ENCODE measurements at regions not wholly inside any gene's neighbourhood (a gene's known extent, or its start where the extent isn't known, plus 50 kb on each side); places are given as distances from the start of the nearest gene placed in this dataset.
A peak's percentile ranks its signal among the peaks of the same experiment; 100 is the strongest.

DNA sequence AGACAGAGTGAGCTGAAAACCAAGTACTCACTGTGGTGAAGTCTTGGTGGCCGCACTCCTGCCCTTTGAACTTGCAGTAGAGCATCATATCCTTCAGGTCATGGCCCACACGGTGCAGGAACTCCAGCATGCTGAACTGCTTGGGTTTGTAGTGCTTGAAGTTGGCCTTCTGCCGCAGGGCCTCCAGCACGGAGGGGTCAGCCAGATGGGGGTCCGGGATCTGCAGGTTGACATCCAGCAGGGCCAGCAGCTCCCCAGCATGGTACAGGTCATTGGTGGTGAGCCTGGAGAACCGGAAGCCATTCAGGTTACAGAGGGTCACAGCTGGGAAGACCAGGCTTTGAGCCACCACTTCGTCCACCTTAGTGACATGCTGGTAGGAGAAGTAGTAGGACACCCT lies 99.1 kb upstream of the CCL2 start:
- Histone ChIP-seq H3K36me3 (no peaks in the 10 kb centered on the region), H3K9me3 (no peaks in the 10 kb centered on the region), H3K27ac (no peak overlapping the region), H3K4me3 (no peak overlapping the region), H3K27me3 (peaks cover 25 to 60% (median 45%) of the 10 kb centered on the region in 9 donors), H3K4me1 (peaks cover 0 to 10% (median 0%) of the 10 kb centered on the region in 12 donors)
- ATAC-seq (no peak), DNase-seq (no peak)
- 79 to 88% (median 84%) methylated on average over 2 to 7 of the region's 7 CpGs for WGBS, 4 donors
- TF ChIP-seq, protein P1, sequence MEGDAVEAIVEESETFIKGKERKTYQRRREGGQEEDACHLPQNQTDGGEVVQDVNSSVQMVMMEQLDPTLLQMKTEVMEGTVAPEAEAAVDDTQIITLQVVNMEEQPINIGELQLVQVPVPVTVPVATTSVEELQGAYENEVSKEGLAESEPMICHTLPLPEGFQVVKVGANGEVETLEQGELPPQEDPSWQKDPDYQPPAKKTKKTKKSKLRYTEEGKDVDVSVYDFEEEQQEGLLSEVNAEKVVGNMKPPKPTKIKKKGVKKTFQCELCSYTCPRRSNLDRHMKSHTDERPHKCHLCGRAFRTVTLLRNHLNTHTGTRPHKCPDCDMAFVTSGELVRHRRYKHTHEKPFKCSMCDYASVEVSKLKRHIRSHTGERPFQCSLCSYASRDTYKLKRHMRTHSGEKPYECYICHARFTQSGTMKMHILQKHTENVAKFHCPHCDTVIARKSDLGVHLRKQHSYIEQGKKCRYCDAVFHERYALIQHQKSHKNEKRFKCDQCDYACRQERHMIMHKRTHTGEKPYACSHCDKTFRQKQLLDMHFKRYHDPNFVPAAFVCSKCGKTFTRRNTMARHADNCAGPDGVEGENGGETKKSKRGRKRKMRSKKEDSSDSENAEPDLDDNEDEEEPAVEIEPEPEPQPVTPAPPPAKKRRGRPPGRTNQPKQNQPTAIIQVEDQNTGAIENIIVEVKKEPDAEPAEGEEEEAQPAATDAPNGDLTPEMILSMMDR (IDR thresholded peaks at IDR 0.05), result no peak
- no peak for TF ChIP-seq POLR2A (IDR thresholded peaks at IDR 0.05)
- intact Hi-C loops (cut with DNase I), result loop anchor here in 1 of 10 donors (10.0 kb wide), 1 partner anchor 61 kb away; no protein-coding TSS in a partner anchor

DNA sequence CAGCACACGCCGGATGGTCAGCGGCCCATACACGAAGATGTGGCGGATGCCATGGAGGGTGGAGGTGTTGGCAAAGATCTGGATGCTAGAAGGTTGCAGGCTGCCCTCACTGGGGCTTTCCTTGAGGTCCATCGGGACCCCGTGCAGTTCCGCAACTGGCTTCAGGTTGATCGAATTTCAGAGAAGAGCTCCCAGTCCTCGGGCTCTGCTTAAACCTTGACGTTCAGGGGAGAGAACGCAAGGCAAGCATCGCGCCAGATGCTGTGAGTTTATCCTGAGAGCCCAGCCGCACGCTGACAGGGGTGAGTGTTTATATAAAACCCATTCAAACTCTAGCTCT lies 98.7 kb upstream of the CCL2 start:
- ATAC-seq (no peak), DNase-seq (no peak)
- H3K4me3 ChIP-seq, result no peak overlapping the region
- peaks cover 0 to 10% (median 0%) of the 10 kb centered on the region in 12 donors for H3K4me1 ChIP-seq
- WGBS, 4 donors, result 11 to 41% (median 39%) methylated on average over 11 to 16 of the region's 16 CpGs
- H3K27ac ChIP-seq, result no peak overlapping the region
- H3K36me3 ChIP-seq, result no peaks in the 10 kb centered on the region
- no peak for TF ChIP-seq POLR2A (IDR thresholded peaks at IDR 0.05)
- TF ChIP-seq, protein P1 (IDR thresholded peaks at IDR 0.05), result no peak
- no peaks in the 10 kb centered on the region for H3K9me3 ChIP-seq
- intact Hi-C loops (cut with DNase I), result loop anchor here in 1 of 10 donors (10.0 kb wide), 1 partner anchor 62 kb away; no protein-coding TSS in a partner anchor
- H3K27me3 ChIP-seq, result peaks cover 25 to 60% (median 45%) of the 10 kb centered on the region in 9 donors

GRCh38 chr17:34156741-34157589 lies 98.1 kb upstream of the CCL2 start:
- no peaks in the 10 kb centered on the region for H3K9me3 ChIP-seq
- H3K27ac ChIP-seq, result no peak overlapping the region
- H3K36me3 ChIP-seq, result no peaks in the 10 kb centered on the region
- H3K4me3 ChIP-seq, result peak overlapping the region in 2 of 12 donors; percentile 15 to 18
- DNase-seq, result peak in 1 of 5 donors; percentile 49
- ATAC-seq, result no peak
- H3K4me1 ChIP-seq, result peaks cover 0 to 10% (median 0%) of the 10 kb centered on the region in 12 donors
- no peak for TF ChIP-seq POLR2A (IDR thresholded peaks at IDR 0.05)
- TF ChIP-seq, protein P1 (IDR thresholded peaks at IDR 0.05), result no peak
- 1 to 2% (median 2%) methylated on average over 23 to 42 of the region's 42 CpGs for WGBS, 4 donors
- intact Hi-C loops (cut with DNase I), result loop anchor here in 1 of 10 donors (10.0 kb wide), 1 partner anchor 62 kb away; no protein-coding TSS in a partner anchor
- peaks cover 25 to 66% (median 45%) of the 10 kb centered on the region in 9 donors for H3K27me3 ChIP-seq

- Histone ChIP-seq H3K4me1 (peaks cover 0 to 7% (median 0%) of the 10 kb centered on the region in 12 donors), H3K27ac (no peak overlapping the region), H3K36me3 (no peaks in the 10 kb centered on the region), H3K27me3 (peaks cover 13 to 68% (median 19%) of the 10 kb centered on the region in 9 donors), H3K9me3 (no peaks in the 10 kb centered on the region), H3K4me3 (no peak overlapping the region)
- ATAC-seq (no peak), DNase-seq (no peak)
- intact Hi-C loops (cut with DNase I), result loop anchor here in 6 of 10 donors (5.0 to 10.0 kb wide), 5 partner anchors 57 to 384 kb away; no protein-coding TSS in a partner anchor
- TF ChIP-seq, protein P1 (IDR thresholded peaks at IDR 0.05), result no peak
- no peak for TF ChIP-seq POLR2A (IDR thresholded peaks at IDR 0.05)
- 67 to 72% (median 70%) methylated on average over 4 of the region's 4 CpGs for WGBS, 4 donors
Observed at GRCh38 chr17:34161690-34162089, 93.4 kb upstream of the CCL2 start.

Data from heart left ventricle (tissue), 16 donors.